ENCODE measurements at regions not wholly inside any gene's neighbourhood (a gene's known extent, or its start where the extent isn't known, plus 50 kb on each side); places are given as distances from the start of the nearest gene placed in this dataset.
"Not testable (repeated sequence)": the region's sequence is repeated elsewhere in the genome, so short reads cannot be mapped to it uniquely, and the experiment has no call there.

DNA sequence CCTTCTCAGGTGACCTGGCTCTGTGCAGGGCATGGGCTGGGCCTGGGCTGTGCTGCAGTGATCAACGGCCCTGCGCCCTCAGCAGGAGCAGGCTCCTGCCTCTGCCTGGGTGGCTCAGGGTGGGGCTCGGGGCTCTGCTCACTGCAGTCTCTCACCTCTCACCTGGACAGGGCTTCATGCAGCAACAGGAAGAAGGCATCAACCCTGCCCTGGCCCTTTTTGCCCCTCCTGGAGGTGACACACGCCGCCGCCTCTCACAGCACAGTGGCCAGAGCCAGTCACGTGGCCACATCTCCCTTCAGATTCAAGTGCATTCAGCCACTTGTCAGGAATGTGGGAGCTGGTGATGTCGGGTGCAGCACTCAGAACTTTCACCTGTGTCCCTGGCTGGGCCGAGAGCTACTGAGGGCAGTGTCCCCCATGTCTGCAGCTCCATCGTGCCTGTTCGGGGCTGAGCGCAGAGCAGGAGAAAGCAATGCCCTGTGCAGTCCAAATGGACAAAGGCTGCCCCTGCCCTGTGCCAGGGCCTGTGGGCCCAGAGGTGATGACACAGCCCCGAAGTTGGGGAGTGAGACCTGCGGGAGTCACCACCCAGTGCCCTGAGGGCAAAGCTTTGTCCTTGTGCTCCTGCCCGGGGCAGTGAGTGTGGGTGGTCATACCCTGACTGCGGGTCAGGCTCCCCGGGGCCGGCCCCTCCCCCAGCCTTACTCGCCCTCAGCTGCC is 314.0 kb downstream of the PTPRU start:
- DNase-seq = no peak

DNA sequence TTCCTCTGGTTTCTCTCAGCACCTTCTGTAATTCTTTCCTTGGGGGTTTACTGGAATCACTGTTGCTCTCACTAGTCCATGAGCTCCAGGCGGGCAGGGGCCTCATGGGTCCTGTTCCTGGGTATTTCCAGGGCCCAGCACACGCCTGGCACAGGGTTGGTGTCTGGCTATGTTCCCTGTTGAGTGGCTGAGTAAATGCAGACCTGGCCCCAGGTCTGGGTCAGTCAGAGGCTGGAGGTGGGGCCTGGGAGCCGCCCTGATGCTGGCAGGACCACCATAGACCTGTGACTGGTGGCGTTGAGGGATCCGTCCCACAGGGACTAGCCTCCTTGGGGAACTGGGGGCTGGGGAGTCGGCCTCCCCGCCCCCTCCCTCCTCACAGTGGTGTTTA is 313.4 kb downstream of the PTPRU start:
- not testable (repeated sequence) for DNase-seq

DNA sequence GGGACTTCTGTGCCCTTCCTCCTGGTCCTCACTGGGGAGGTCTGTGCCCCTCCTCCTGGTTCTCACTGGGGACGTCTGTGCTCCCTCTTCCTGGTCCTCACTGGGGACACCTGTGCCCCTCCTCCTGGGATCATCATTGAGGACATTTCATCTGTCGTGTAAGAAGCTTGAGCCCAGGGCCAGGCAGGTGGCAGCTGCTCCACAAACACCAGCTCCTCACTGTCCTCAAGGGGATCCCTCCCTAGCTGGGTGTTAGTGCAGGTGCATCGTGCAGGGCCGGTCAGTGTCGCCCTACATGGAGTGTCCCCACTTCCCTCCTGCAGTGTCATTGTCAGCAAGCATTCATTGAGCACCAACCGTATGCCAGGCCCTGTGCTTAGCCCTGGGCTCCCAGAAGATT is 312.7 kb downstream of the PTPRU start:
- DNase-seq = no peak

DNA sequence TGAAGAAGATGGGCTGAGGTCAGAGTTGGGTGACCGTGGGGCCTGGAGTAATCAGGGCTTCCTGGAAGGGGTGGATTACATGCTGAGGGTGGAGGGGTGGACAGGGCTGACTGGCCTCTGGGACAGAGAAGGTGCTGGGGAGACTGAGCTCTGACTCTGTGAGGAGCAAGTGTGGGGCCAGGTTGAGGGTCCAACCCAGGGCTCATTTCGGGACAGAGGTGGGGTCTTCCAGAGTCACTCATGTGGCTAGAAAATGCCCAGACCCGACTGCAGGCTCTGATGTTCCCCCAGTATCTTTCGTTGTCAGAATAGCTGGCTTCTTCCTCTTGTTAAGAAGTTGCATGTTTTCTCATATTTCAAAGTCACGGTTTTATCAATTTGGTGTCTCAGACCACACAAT is 311.8 kb downstream of the PTPRU start:
- DNase-seq = no peak

DNA sequence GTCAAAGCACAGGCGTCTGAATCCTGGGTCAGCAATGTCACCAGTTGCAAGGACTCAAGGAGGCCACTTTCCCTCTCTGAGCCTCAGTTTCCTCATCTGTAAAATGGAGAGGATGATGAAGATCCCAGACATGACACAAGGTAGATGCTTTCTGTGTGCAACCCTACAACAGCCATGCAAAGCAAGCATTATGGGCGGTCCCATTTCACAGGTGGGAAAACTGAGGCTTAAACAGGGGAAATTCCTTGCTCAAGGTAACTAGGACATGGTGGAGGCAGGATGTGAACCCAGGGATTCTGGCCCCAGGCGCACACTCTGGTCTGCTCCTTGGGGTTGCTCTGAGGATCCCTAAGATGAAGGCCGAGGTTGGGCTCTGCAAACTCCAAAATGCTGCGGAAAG is 311.0 kb downstream of the PTPRU start:
- no peak for DNase-seq

DNA sequence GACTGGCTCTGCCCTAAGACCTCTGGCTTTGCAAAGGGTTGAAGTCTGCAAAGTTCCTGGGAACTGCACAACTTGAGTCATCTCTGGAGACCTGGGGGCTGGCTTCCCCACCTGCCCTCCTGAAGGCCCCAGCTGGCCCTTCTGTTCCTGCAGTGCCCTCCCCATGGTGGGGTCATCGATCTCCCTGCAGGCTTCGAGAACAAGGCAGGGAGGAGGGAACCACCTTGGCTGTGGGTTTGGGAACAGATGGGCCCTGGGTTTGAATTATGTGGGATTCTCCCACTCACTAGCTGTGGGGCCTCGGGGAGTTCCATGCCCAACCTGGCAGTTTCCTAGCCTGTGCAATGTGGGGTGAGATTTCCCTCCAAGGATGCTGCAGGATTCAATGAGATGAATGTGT is 310.2 kb downstream of the PTPRU start:
- DNase-seq = no peak

DNA sequence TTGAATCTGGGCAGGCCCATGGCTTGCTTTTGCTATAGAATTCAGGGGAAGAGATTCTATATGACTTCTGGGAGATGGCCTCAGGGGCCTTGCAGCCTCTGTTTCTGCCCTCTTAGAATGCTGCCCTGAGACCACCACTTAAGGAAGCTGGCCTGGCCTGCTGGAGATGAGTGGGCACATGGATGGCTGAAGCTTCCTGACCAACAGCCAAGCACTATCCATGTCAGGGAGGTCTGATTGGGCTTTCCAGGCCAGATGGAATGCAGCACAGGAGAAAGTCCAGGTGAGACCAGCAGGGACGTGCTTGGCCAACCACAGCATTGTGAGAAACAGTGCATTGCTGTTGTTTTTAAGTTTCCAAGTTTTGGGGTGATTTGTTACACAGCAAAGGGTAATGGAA is 308.1 kb downstream of the PTPRU start:
- DNase-seq = no peak

DNA sequence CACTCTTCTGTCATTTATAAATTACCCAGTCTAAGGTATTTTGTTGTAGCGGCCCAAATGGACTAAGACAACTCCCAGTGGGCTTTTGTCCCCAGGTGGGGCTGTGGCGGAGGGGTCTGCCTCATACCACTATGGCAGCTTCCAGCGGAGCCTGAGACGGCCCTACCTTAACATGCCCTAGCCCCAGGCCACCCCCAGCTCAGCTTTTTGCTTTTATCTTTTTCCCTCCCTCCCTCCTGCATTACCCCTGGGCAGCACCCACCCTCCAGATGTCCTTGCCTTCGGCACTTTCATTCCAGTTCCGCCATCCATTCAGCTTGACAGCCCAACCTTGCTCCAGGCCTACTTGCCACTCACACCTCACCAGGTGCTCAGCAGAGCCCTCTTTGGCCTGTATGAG is 307.3 kb downstream of the PTPRU start:
- no peak for DNase-seq

DNA sequence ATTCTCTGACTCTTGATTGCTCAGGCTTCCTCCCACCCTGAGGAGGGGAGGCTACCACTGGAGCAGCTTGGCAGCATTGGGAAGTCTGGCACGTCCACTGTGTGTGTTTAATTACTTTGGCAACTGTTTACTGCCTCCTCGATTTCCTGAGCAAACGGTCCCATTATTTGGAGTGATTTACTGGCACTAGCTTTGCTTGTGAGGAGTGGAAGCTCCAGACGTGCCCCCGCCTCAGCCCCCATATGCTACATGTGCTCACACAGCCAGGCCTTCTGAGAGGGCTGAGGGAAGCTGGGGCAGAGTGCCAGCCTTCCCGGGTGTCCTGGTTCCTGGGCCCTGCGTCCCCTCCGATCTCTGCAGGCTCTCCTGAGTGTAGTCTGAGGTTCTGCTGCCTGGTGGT is 306.2 kb downstream of the PTPRU start:
- no peak for DNase-seq

DNA sequence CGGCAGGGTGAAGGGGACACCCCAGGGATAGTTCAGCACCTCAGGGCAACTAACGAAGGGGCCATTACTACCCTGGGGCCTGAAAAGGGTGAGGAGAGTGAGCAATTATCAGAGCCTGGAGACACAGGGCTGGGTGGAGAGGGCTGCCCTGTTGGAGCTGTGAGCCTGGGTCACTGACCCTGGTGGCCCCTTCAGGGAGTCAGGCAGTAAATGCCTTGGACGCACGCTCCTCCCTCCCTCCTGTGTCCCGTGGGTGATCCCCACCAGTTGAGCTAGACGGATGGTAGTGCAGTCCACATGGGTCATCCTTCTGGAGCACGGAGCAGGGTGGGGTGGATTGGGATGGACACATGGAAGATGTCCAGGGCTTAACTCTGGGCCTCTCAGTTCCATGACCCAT is 305.3 kb downstream of the PTPRU start:
- no peak for DNase-seq

DNA sequence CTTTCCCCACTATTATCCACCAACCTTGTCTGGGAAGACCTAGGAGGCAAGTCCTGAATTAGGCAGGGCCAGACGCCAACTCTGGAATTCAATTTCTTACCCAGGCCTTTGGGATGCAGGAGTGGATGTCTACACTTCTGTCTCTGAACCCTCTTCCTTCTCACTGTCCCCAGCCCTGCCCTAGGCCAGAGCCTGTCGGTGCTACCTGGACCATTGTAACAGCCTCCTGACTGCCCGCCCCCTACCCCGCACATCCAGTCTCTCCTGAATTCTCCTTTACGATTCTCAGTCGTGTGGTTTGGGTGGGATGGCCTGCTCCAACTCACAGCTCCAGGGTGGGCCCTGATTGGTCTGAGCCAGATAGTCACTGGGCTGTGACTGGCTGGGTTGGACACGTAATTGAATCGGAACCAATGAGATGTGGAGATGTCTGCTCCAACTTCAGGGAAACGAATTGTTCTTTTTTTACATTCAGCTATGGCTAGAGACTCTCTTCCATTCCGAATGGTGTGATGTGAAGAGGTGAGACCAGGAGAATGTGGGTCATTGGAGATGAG is 304.6 kb downstream of the PTPRU start:
- no peak for DNase-seq

DNA sequence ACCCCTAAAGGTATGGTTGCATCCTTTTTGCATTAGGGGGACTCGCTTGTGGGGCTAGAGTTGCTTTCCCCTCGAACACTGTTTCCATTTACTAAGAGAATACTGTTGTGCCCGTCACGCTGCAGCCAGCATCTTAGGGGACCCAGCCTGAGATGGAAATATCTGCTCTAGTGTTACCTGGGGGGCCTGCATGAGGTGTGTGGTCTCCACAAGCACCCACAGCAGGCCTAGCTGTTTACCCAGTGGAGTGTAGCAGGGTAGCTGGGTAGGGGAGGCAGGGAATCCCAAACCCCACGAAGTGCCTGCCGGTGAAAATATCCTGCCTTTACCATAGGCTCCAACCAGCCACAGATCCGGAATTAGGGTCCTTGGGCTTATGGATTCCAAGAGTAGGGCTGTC is 303.6 kb downstream of the PTPRU start:
- no peak for DNase-seq

DNA sequence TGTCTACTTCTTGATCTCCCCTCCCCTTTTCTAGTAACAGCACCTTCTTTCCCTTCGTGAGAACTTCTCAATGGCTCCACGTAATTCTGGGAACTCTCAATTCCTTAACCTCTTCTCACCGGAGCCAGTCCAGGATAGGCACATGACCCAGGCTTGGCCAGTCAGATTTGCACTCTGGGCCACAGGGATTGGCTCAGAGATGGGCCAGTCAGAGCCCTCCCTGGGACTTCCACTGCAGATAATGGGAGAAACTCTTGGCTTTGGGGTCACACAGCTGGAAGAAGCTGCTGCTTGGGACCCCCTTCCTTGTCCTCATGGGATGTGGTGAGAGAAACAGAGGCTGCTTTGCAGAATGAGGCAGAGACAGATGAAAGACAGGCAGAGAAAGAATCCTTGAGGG is 302.3 kb downstream of the PTPRU start:
- no peak for DNase-seq

DNA sequence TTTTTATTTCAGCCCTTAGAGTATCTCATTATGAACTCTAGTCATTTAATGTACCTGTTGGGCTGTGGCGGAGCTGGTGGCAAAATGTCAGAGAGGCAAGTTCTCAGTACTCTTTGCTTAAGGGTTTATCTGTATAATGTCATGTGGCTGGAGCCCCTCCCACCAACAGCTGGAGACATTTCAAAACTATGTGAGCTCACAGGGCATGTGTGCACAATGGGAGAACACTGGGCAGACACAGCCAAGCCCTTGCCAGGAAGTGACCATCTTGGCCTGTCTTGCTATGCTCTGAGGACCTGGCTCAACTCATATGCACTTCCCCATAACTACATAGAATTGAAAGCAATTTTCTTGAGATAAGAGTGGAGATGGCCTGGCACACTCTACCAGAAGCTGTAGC is 296.4 kb downstream of the PTPRU start:
- DNase-seq = no peak

DNA sequence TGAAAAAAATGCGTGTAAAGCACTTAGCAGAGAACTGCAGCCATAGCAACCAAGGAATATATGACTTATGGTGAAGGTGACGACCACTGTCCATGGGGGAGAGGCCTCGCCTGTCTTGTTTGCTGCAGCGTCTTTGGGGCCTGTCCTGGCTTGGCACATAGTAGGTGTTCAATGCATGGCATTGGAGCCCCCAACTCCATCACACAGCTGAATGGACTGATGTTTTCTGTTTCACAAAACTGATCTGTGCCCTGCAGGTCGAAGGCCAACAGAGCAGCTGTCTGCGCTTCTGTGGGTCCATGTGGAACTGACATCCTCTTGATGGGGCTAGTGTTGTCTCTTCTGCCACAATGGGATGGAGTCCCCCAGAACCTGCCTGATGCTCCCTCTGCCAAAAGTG is 296.0 kb downstream of the PTPRU start:
- no peak for DNase-seq

DNA sequence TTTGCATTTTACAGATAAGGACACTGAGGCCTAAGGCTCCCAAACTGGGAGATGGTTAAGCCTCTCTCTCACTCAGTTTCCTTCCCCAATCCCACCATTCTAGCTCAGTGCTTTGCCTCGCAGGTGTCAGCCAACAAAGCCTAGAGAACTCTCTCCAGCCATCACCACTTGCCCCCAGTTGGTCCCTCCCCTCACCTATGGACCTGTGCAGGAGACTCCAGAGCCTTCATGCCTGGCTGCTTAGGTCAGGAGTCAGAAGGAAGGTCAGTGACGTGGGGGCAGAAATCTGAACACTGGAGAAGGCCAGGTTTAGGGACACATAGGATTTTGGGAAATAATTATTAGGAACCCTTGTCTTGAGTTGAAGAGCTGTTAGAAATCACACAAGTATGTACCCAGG is 295.3 kb downstream of the PTPRU start:
- no peak for DNase-seq

DNA sequence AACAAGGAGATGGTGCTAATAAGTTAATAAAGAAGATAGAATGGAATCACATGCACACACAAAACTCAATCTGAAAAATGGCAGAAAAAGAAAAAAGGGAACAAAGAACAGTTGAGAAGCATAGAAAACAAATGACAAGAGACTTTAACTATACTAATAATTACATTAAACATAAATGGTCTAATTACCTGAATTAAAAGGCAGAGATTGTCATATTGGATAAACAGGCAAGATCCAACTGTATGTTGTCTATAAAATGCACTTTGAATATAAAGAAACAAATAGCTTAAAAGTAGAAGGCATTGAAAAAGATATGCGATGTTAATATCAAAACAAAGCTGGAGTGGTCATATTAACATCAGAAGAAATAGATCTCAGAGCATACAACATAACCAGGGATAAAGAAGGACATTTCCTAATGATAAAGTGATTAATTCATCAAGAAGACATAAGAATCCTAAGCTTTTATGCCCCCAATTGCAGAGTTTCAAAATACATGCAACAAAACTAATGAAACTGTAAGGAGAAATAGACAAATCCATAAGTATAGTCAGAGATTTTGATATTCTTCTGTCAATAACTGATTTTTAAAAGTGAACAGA is 293.5 kb downstream of the PTPRU start:
- no peak for DNase-seq

DNA sequence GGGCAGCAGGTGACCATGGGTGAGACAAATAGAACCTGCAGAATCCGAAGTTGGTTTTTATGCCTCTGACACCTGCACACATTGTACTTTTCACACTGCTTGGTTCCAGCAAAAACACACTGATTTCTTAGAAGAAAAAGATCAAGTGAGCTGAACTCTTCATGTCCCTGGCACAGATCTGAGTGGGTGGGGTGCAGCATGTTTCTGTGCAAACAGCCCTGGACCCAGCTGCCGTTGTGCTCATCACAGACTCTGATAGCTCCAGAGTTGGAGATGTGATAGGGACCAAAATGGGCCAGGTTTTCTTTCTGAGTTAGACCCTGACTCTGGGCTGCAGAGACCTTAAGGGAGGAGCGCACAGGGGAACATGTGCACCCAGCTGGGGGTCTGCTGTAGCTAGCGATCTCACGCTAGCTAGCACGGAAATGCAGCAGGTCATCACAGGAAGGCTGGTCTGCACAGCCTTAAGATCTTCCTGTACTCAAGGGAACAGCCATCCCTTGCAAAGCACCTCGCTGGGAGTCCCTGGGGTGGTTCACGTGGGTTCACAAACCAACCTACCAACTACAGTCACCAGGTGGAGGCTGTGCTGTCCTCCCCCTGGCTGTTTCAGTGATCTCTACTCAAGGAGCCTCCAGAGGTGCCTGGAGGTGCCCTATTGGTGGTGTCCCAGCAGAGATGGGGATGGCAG is 291.1 kb downstream of the PTPRU start:
- DNase-seq = no peak

DNA sequence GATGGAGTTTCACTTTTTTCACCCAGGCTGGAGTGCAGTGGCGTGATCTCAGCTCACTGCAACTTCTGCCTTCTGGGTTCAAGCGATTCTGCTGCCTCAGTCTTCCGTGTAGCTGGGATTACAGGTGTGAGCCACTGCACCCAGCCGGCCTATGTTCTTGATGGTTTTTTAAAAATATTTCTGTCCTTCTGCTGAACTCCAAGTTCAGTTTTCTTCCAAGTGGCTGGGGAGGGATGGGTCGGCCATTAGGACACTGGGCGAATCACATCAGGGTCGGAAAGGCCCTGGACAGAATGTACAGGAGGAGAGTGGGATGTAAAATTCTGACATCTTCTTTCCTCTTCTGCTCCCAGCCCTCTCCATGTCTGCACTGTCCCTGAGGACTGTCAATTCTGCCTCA is 289.6 kb downstream of the PTPRU start:
- no peak for DNase-seq

DNA sequence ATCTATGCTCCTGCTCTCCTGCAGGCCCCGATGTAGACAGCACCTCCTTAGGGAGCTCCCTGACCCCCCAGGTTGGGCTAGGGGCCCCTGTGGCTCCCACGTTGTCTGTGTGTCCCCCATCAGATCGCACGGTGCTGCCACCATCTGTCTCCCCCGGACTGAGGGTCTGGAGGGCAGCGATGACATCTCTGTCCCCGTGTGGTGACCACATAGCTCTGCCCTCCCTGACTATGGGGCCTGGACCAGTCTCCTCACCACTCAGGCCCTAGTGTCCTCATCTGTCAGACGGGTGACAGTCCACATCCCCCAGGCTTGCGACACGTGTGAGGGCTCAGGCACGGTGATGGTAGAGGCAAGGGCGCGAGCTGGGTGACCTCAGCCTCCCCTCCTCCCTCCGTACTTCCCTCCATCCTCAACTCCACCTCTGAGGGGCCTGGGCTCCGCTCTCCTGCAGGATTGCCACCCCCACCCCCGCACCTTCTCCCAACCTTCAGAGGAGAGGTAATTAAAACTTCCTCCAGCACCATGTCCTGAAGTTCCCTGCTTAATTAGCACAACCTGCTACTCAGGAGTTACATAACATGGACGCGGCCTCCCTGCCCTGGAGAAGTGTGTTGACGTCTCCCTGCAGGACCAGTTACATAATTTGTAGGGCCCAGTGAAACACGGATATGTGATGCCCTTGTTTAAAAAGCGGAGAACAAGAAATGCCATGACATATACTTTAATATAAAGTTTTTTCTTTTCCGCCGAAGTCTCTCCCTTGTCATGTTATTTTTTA is 288.2 kb downstream of the PTPRU start:
- no peak for DNase-seq

DNA sequence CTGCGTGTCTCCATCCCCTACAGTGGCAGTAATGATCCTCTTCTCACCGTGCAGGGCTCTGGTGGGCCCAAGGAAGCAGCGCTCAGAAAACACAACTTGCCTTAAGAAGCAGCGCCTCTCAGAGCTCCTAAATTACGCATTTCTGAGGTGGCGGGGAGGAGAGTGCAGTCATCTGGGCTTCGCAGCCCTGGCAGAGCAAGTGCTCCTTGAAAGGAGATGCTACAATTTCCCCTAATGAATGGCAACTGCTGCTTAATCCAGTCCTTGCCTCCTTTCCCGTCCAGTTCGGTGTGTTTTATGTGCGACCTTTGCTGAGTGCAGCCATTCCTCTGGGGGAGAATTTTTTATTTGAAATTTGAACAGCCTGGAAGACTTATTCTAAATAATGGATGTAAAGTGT is 287.3 kb downstream of the PTPRU start:
- DNase-seq = no peak

DNA sequence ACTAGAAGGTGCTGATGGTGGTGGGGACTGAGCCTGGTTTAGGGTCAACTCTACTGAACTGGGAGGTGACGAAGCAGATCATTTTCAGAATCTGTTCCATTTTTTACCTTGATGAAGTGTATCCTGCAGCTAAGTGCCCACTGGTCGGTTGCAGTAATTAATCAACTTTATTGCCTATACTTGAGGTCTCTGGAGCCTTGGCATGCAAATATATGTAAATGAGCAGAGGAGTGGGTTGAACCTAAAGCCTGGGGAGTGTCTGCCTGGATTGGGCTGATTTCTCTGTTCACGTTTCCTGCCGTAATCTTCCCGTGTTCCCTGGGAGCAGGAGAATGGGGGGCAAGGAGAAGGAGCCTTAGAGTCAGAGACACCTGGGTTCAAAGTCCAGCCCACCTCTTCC is 286.8 kb downstream of the PTPRU start:
- no peak for DNase-seq

DNA sequence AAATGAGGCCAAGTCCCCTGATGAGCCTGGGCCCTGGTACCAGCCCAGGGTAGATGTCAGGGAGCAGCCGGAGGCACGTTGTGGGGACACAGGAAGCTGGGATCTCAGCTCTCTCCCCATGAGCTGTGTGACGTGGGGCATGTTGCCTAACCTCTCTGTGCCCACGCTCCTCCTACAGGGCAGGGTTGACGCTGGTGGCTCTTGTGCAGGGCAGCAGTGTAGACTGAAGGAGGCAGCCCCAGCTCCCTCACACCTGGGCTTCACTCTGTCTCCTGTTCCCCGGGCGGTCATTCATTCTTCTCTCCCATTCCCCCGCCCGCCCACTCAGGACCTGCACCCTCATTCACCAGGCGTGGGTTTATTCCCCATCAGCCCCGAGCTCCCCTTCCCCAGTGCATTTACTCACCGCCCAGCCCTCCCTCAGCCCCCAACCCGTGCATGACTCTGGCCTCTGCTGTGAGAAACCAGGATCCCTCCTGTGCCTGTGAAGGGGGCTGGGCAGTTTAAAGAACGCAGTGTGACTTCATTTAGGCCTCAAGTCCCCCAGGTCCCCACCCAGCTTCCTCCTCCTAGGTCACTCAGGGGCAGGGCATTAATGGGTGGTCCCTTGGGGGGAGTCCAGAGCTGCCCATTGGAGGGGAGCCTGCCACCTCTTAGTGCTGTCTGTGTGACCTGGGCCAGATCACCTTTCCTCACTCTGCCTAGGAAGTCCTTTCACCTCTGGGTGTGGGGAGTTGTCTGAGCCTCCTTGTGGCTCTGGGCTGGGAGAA is 285.7 kb downstream of the PTPRU start:
- DNase-seq = no peak
